GM21619 (cell line): ENCODE measurements at regions not wholly inside any gene's neighbourhood (a gene's known extent, or its start where the extent isn't known, plus 50 kb on each side); places are given as distances from the start of the nearest gene placed in this dataset.

ENCODE experiments used
- ATAC-seq: cut with Tn5 transposase; IDR thresholded peaks from one replicate; pipeline ENCODE4 v1.9.1; 2021; ENCODE audit not compliant: unreplicated experiment

DNA sequence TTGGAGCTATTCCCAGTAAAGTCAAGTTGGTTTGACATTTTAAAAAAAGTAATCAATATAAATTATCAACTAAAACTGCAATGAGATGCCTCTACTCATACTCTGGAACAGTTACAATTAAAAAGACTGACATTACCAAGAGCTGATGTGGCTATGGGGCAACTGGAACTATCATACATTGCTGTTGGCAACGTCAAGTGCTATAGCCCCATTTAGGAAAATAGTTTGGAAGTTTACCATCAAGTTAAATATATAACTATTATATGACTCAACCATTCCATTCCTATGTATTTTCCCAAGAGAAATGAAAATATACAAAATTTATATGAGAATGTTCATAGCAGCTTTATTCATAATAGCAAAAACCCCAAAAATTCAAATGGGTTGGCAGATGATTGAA, 111.4 kb upstream of the HDGFL1 start:
- ATAC-seq, result no peak

GRCh38 chr6:22466665-22467245, 102.6 kb upstream of the HDGFL1 start:
- no peak for ATAC-seq

GRCh38 chr6:22467645-22468044, 101.7 kb upstream of the HDGFL1 start:
- no peak for ATAC-seq

GRCh38 chr6:22468256-22468965, 101.0 kb upstream of the HDGFL1 start:
- ATAC-seq, result no peak

GRCh38 chr6:22470454-22471131, 98.8 kb upstream of the HDGFL1 start:
- ATAC-seq, result no peak

GRCh38 chr6:22471132-22471690, 98.2 kb upstream of the HDGFL1 start:
- no peak for ATAC-seq

- no peak for ATAC-seq
Observed at GRCh38 chr6:22471746-22472145, 97.6 kb upstream of the HDGFL1 start.

DNA sequence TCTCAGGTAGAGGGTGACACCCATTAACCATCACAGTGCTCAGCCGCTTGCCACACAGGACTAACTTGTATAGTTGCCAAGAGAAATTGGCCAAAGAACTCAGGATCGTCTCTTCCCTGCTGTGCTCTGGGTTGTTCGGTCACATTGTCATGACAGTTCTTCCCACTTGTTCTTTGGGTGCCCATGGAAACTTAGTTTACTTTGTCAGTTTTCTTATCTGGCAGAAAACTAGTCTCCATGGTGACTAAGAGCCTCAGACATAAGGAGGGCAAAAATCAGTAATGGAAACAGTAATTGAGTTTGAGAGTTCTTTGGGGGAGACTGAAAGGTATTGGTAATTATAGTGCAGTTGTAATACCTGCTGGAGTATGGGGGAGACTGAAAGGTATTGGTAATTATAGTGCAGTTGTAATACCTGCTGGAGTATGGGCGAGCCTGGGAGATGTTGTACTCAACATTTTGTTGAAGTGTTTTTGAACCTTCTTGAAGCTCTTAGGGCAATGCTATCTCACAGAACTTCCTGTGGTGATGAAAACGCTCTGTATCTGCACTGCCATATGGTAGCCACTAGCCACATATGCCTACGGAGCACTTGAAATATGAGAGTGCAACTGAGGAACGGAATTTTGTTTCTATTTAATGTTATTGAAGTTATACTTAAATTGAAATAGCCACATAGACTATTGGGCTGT, 95.2 kb upstream of the HDGFL1 start:
- no peak for ATAC-seq

- no peak for ATAC-seq
Observed at GRCh38 chr6:22476811-22477390, 92.5 kb upstream of the HDGFL1 start.

DNA sequence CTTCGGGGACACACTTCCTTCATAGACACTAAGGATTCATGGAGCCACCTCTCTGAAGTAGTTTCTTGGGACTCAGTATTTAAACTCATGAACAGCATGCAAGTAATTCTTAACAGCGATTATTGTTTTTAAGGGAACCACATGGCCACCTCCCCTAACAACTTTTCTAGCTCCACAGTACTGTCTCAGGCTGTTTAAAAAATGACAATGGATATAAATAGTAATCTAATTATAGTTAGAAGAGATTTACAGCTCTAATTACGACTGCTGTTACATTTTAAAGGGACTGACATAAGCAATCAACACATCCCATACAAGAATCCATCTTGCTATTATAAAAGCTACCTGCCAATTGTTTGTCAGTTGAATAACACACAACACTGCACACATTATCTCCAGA, 72.1 kb upstream of the HDGFL1 start:
- no peak for ATAC-seq

- ATAC-seq, result no peak
Observed at GRCh38 chr6:22499815-22500214, 69.6 kb upstream of the HDGFL1 start.

DNA sequence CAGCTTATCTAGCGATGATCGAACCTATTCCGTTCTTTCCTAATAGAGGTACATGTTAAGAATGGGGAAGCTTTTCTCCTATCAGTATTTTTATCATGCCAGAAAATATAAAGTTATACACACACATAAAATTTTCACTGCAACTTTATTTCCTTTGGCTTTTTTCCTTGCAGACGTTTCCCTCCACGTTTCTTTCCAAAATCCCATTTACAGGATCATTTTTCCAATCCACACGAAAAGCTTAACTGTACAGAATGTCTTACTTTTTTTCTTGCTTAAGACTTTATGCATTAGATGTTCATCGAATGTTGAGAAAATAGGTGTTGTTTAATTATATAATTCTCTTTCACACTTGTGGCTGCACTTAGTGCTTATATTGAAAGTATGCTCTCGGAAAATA, 62.9 kb upstream of the HDGFL1 start:
- no peak for ATAC-seq

- ATAC-seq, result no peak
Observed at GRCh38 chr6:22512686-22513427, 56.5 kb upstream of the HDGFL1 start.

DNA sequence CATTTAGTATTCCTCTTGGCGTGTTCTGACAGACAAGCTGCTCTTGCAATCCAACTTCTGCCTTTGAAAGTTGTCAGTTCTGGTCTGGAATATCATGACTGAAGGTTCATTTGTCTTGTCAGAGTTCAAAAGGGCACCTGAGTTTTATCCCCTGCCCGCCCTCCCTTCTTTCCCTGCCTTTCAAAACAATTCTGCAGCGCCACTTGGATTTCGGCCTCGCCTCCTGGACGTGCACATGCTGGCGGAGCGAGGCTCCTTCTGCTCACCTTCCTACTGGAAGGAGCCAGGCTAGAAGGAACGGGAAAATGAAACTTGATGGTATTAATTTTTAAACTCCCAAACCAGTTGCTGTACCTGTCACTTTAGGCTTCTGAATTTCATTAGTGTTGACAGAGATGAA, 55.7 kb upstream of the HDGFL1 start:
- no peak for ATAC-seq

DNA sequence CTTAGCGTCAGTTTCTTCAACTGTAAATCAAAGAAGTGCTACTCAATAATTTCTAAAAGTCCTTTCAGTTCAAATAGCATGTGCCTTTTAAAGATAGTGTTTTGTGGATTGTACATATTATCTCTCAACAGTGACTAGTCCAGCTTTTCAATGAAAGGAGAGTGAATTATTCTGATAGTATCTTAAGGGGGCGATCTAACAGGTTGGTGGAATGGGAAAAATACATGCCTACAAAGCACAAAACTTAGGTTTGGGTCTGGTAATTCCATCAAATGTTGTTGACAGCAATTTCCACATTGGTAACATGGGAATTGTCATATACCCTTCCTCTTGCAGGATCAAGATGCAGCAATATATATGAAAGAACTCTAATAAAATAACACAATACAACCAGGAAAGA, 50.1 kb upstream of the HDGFL1 start:
- no peak for ATAC-seq
